ENCODE measurements at regions not wholly inside any gene's neighbourhood (a gene's known extent, or its start where the extent isn't known, plus 50 kb on each side); places are given as distances from the start of the nearest gene placed in this dataset.

DNA sequence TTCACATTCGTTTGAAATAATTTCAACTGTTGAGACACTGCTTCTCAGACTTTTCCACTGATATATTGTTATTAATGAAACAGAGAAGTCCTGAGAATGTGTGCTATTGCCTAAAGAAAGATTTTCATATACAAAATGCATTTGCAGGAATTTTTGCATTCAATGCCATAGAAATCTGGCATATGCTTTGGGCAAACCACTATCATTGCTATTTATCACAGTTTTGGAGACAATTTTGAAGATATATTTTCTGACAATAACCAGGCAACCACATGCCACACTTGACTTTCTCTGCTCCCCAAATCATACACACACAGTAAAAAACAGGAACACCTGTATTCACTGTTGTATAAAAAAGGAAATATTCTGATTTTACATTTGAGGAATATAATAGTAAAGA lies 1303.7 kb upstream of the IGFBP7 start:
- Histone ChIP-seq H3K36me3 (ENCODE audit: control insufficient read depth in 2 of 3, insufficient read depth in 3 of 3, low read length in 3 of 3) (no peaks in the 10 kb centered on the region), H3K27me3 (ENCODE audit: control insufficient read depth, insufficient read depth, low read length) (no peaks in the 10 kb centered on the region), H3K27ac (ENCODE audit: low read depth in 2 of 2, low read length in 2 of 2) (no peak overlapping the region), H3K9ac (ENCODE audit: low read length in 3 of 3) (no peak overlapping the region), H3K9me3 (ENCODE audit: control insufficient read depth in 2 of 3, insufficient read depth in 1 of 3, low read length in 3 of 3) (no peaks in the 10 kb centered on the region), H3K4me3 (ENCODE audit: low read length in 3 of 3) (no peak overlapping the region), H3K4me1 (ENCODE audit: control insufficient read depth in 2 of 3, insufficient read depth in 2 of 3, low read depth in 1 of 3, low read length in 3 of 3) (no peaks in the 10 kb centered on the region)
- DNase-seq (no peak), FAIRE-seq (no peak)
- intact Hi-C loops (cut with DNase I) = no loop called here
- TF ChIP-seq, protein P1, sequence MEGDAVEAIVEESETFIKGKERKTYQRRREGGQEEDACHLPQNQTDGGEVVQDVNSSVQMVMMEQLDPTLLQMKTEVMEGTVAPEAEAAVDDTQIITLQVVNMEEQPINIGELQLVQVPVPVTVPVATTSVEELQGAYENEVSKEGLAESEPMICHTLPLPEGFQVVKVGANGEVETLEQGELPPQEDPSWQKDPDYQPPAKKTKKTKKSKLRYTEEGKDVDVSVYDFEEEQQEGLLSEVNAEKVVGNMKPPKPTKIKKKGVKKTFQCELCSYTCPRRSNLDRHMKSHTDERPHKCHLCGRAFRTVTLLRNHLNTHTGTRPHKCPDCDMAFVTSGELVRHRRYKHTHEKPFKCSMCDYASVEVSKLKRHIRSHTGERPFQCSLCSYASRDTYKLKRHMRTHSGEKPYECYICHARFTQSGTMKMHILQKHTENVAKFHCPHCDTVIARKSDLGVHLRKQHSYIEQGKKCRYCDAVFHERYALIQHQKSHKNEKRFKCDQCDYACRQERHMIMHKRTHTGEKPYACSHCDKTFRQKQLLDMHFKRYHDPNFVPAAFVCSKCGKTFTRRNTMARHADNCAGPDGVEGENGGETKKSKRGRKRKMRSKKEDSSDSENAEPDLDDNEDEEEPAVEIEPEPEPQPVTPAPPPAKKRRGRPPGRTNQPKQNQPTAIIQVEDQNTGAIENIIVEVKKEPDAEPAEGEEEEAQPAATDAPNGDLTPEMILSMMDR (IDR thresholded peaks at IDR 0.05; ENCODE audit: borderline replicate concordance, extremely low read depth, insufficient read depth) = no peak

DNA sequence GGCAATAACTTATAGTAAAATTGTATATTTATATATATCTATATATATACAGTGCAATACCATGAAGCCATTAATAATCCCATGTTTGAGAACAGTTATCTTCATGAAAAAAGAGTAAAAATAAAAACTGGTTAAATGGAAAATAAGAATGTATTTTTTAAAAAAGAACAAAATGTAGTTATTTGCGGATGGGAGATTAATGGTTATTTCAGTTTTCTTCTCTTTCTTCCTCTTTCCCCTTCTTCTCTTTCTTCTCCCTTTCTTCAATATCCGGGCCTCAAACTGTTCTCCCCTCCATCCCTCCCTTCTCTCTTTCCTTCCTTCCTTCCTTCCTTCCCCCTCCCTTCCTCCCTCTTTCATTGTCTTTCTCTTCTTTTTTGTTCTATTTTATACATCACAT lies 1301.7 kb upstream of the IGFBP7 start:
- H3K27me3 ChIP-seq (ENCODE audit: control insufficient read depth, insufficient read depth, low read length) = no peaks in the 10 kb centered on the region
- FAIRE-seq (no peak), DNase-seq (no peak)

DNA sequence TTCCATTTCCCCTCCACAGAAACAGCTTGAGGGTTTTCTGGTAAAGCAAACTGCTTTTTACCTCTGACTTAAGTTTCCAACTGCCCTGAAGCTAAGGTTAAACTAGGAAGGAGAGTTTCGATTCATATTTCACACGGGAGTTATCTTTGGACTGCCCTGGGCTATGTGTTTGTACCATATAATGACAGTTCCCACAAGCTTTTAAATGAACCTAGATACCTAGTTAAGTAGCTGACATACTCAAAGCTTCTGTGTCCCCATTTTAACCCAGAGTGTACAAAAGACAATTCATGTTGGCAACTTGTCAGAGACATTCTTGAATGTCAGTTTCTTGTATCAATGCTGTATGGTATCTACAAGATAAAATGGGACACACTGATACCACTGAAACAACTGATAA lies 1296.6 kb upstream of the IGFBP7 start:
- no peaks in the 10 kb centered on the region for H3K36me3 ChIP-seq (ENCODE audit: control insufficient read depth in 2 of 3, insufficient read depth in 3 of 3, low read length in 3 of 3)
- no peaks in the 10 kb centered on the region for H3K27me3 ChIP-seq (ENCODE audit: control insufficient read depth, insufficient read depth, low read length)
- intact Hi-C loops (cut with DNase I) = no loop called here
- no peak overlapping the region for H3K4me3 ChIP-seq (ENCODE audit: low read length in 3 of 3)
- FAIRE-seq = no peak
- no peak overlapping the region for H3K27ac ChIP-seq (ENCODE audit: low read depth in 2 of 2, low read length in 2 of 2)
- no peak overlapping the region for H3K9ac ChIP-seq (ENCODE audit: low read length in 3 of 3)
- H3K4me1 ChIP-seq (ENCODE audit: control insufficient read depth in 2 of 3, insufficient read depth in 2 of 3, low read depth in 1 of 3, low read length in 3 of 3) = no peaks in the 10 kb centered on the region
- DNase-seq = no peak
- H3K9me3 ChIP-seq (ENCODE audit: control insufficient read depth in 2 of 3, insufficient read depth in 1 of 3, low read length in 3 of 3) = no peaks in the 10 kb centered on the region
- TF ChIP-seq, protein P1 (IDR thresholded peaks at IDR 0.05; ENCODE audit: borderline replicate concordance, extremely low read depth, insufficient read depth) = no peak

More for the DNA sequence above, 1301.7 kb upstream of the IGFBP7 start:
- Histone ChIP-seq H3K36me3 (ENCODE audit: control insufficient read depth in 2 of 3, insufficient read depth in 3 of 3, low read length in 3 of 3) (no peaks in the 10 kb centered on the region), H3K4me1 (ENCODE audit: control insufficient read depth in 2 of 3, insufficient read depth in 2 of 3, low read depth in 1 of 3, low read length in 3 of 3) (no peaks in the 10 kb centered on the region), H3K4me3 (ENCODE audit: low read length in 3 of 3) (no peak overlapping the region), H3K27ac (ENCODE audit: low read depth in 2 of 2, low read length in 2 of 2) (no peak overlapping the region), H3K9me3 (ENCODE audit: control insufficient read depth in 2 of 3, insufficient read depth in 1 of 3, low read length in 3 of 3) (no peaks in the 10 kb centered on the region), H3K9ac (ENCODE audit: low read length in 3 of 3) (no peak overlapping the region)
- intact Hi-C loops (cut with DNase I) = no loop called here
- TF ChIP-seq, protein P1 (IDR thresholded peaks at IDR 0.05; ENCODE audit: borderline replicate concordance, extremely low read depth, insufficient read depth) = no peak

DNA sequence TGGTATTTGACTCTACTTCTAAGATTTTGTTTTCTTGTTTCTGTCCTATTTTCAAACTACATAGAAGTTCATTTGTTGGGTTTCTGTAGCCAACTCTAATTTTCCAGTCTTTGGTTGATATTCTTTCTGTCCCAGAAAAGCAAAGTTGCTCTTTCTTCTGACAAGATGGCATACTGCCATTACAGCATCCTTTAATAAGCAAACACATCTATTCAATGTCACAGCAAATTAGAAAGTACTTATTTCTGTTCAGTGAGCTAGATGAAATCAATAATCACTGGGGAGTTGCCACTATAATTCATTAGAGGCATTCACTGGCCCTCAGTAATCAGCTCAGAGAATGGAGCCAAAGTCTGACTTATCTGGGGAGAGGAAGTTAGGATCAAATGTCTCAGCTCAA lies 1258.0 kb upstream of the IGFBP7 start:
- H3K9me3 ChIP-seq (ENCODE audit: control insufficient read depth in 2 of 3, insufficient read depth in 1 of 3, low read length in 3 of 3) = no peaks in the 10 kb centered on the region
- TF ChIP-seq, protein P1 (IDR thresholded peaks at IDR 0.05; ENCODE audit: borderline replicate concordance, extremely low read depth, insufficient read depth) = no peak
- H3K27me3 ChIP-seq (ENCODE audit: control insufficient read depth, insufficient read depth, low read length) = no peaks in the 10 kb centered on the region
- H3K9ac ChIP-seq (ENCODE audit: low read length in 3 of 3) = no peak overlapping the region
- H3K36me3 ChIP-seq (ENCODE audit: control insufficient read depth in 2 of 3, insufficient read depth in 3 of 3, low read length in 3 of 3) = no peaks in the 10 kb centered on the region
- no peak for DNase-seq
- no peaks in the 10 kb centered on the region for H3K4me1 ChIP-seq (ENCODE audit: control insufficient read depth in 2 of 3, insufficient read depth in 2 of 3, low read depth in 1 of 3, low read length in 3 of 3)
- intact Hi-C loops (cut with DNase I) = no loop called here
- no peak for FAIRE-seq
- H3K4me3 ChIP-seq (ENCODE audit: low read length in 3 of 3) = no peak overlapping the region
- H3K27ac ChIP-seq (ENCODE audit: low read depth in 2 of 2, low read length in 2 of 2) = no peak overlapping the region

Data from kidney (tissue), 13 donors.